ENCODE measurements at regions not wholly inside any gene's neighbourhood (a gene's known extent, or its start where the extent isn't known, plus 50 kb on each side); places are given as distances from the start of the nearest gene placed in this dataset.
"Not testable (repeated sequence)": the region's sequence is repeated elsewhere in the genome, so short reads cannot be mapped to it uniquely, and the experiment has no call there.

DNA sequence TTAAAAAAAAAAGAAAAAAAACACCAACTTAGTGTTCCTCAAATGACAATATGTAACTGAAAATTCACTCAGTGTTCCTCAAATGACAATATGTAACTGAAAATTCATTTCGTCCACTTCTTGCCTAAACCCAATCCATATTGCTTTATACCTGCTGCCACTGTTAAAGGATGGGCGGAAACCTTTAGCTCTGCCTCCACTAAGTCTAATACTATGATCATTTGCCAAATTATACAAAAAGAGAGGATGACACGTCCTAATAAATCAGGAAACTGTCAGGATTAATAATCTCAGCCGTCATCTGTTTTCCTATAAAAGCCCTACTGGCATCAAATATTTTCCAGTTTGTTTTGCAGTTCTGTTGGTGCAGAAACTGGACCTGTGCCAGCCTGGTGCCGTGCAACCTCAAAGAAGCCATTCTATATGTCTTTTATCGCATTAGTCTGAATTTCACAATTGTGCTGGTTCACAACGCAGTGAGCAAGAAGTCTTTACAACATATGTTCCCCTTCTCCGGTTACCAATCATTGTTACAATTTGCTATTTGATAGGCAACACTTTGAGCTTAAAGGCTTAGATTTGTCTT, 160.4 kb upstream of the KCNH8 start:
- no peak for DNase-seq

- no peak for DNase-seq
These were observed 161.2 kb upstream of the KCNH8 start for GRCh38 chr3:18987070-18987469.

DNA sequence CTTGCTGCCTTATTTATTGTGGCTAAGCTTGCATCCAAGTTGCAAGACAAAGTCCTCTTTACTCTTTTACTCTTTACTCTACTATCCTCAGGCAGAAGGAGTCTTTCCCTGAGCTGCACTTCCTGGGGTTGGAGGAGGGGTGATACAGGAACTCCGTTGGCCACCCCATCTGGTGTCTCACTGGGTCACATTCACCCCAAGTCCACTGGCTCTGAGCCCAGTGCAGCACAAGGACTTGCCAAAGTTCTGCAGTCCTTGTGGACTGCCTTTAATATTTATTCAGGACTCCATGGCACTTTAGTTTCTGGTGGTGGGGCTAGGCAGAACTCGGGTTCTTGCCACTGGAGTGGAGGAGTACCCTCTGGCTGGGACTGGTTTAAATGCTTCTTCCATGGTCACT, 165.4 kb upstream of the KCNH8 start:
- no peak for DNase-seq

- DNase-seq, result not testable (repeated sequence)
These were observed 172.2 kb upstream of the KCNH8 start for GRCh38 chr3:18976102-18976501.

- no peak for DNase-seq
These were observed 180.2 kb upstream of the KCNH8 start for GRCh38 chr3:18968120-18968519.

GRCh38 chr3:18965781-18966180, 182.5 kb upstream of the KCNH8 start:
- DNase-seq, result no peak

DNA sequence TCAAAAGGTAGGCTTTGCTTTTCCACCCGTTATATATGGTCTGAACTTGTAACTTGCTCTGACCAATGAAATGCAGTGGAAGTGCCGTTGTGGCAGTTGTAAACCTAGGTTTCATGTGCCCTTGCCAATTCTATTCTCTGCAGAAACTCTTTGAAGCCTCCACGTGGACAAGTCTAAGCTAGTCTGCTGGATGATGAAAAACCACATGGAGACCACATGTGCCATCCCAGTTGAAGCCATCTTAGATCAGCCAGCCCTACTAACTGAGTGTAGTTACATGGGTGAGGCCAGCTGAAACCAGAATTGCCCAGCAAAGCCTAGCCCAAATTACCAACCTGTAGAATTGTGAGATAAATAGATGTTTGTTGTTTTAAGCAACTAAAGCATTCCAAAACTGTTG, 183.7 kb upstream of the KCNH8 start:
- DNase-seq, result no peak

DNA sequence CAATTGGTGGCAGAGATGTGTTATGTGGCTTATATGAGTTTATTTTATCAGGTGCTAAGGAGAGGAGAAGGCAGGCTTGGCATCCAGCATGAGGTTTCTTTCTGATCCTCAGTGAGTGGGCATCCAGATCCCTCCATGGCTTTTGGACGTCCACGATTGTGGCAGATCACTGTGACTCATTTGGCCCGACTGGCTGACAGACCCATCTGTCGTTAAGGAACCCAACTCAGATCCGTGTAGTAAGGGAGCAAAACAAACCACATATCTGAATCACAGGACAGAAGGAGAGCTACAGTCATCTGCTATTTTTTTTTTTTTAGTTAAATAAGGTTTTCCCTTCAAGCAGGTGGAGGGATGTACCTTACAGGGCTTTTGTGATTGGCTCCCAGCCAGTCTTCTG, 197.0 kb upstream of the KCNH8 start:
- DNase-seq, result no peak

DNA sequence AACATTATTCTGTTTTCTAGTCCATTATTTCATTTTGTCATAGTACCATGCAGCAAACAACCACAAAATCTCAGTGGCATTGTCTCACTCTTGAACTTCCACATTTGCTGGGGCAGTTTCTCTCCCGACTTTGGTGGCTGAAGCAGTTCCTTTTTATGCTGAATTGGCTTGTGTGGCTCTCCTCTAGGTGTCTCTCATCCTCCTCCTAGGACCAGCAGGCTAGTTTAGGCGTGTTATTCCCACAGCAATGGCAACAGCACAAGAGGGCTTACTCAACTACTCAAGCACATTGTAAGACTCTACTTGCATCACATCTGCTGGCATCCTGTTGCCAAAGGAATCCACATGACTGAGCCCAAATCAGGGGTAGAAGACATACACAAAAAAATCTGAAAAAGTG, 201.8 kb upstream of the KCNH8 start:
- DNase-seq, result peak; percentile 40

DNA sequence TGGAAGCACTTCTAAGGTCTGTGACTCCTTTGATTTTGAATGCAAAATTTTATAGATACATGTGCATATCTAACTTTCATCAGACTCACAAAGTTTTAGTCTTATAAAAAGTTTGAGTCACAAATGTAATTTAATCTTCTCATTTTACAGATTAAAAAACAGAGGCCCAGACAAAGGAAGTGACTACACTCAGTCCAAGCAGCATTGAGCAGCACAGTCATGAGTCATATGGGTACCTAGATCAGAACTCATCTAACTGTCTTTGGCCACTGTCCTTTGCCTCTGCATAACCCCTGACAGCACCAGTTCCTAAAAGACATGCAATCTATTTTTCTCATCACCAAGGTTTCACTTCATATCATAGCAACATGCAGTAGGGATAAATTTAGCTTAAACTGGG, 210.7 kb upstream of the KCNH8 start:
- DNase-seq, result no peak

GRCh38 chr3:18919158-18919557, 229.2 kb upstream of the KCNH8 start:
- no peak for DNase-seq

DNA sequence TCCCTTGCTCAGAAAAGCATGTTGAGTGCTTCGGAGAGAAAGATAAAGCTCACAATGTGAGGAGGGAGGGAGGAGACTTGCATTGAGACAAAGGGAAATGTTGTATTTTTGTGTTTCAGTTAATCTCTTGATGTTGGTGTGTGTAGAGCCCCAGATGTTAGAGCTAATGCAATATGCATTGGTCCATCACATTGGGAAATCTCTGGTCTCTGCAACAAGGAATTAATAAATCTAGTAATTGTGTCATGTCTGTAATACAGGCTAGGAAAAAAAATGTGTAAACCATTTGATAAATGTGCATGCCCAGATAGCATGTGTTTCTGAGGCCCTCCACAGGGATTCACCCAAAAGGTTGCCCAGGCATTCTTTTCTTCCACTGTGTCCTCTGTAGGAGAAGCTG, 230.4 kb upstream of the KCNH8 start:
- DNase-seq, result no peak

DNA sequence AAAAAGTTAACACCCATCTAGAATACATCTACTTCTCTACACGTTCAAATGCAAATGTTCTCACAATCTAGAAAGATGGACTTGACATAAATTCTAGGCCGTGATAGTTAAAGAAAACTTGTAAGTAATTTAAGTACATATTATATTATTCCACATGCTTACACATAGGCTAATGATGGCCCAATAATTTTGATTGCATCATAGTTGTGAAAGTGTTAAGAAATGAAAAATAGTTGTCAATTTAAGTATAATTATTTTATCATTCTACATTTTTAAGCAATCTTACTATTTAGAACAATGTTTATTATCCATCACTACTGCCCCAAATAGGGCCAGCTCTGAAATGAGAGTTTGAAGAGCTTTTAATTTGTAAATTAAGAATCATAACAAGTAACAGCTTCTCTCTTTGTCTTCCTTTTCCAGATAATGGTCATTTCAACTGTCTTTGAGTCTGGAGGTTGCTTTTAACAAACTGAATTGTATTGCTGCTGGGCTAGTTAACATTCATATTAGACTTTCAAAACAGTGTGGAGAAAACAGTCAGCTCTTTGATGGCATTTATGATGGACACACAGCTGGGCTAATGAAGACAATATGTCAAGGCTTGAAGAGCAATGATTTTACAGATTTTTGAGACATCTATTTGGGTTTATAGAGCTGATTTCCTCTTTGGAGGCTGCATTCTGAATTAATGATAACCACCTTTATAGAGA, 246.1 kb upstream of the KCNH8 start:
- DNase-seq, result no peak

- DNase-seq, result no peak
These were observed 246.7 kb upstream of the KCNH8 start for GRCh38 chr3:18901571-18901970.

DNA sequence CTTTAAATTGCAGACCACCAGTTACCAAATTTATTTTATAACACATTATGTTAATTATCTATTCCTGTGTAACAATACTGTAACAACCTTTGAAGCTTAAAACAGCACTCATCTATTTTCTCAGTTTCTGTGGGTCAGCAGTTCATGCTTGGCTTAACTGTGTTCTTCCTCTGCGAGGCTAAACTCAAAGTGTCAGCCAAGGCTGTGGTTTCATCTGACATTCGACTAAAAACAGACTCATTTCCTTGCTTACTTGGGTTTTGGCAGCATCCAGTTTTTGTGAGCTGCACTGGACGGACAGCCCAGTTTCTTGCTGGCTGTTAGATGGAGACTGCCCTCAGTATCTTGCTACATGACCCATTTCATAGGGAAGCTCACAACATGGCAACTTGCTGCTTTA, 247.3 kb upstream of the KCNH8 start:
- DNase-seq, result no peak

- DNase-seq, result no peak
These were observed 249.4 kb upstream of the KCNH8 start for GRCh38 chr3:18898911-18899310.

- no peak for DNase-seq
These were observed 255.6 kb upstream of the KCNH8 start for GRCh38 chr3:18892756-18893155.

DNA sequence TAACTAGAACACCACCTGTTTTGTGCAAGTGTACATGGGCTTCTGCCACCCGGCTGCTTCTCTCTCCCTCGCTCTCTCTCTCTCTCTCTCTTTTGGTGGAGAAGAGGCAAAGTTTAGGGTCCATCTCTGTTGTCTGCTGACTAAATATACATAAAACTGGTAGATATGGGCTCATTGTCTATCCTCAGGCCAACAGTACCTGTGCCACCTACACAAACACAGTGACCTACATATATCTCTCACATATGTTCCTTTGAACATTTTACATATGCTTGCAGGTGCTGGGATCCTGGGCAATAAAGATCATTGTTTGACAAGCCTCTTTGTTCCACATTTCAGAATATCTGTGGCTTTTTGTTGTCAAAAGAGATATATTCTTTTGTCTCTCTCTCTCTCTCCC, 256.3 kb upstream of the KCNH8 start:
- DNase-seq, result no peak

- DNase-seq, result peak; percentile 51
These were observed 256.7 kb upstream of the KCNH8 start for GRCh38 chr3:18891641-18892040.

GRCh38 chr3:18890449-18890848, 257.9 kb upstream of the KCNH8 start:
- DNase-seq, result no peak

GRCh38 chr3:18888819-18889218, 259.5 kb upstream of the KCNH8 start:
- DNase-seq, result no peak

GRCh38 chr3:18888370-18888769, 259.9 kb upstream of the KCNH8 start:
- no peak for DNase-seq

DNA sequence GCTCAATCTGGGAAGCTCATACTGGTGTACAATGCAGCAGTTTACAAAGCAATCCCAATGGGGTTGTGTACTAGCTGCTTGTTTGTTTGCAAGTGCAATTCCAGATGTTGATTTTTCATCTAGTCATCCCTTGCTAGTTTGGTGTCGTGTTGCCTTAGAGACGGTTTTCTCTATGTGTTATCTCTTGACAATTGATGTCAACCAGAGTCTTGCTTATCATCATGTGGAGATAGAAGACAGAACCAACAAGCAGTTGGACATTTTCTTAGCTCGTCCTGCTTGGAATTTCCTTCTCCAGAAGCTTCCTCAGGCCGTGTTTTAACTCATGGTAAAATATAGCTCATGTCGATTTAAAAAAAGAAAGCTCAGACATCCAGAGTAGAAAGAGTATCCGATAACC, 262.0 kb upstream of the KCNH8 start:
- DNase-seq, result no peak

DNA sequence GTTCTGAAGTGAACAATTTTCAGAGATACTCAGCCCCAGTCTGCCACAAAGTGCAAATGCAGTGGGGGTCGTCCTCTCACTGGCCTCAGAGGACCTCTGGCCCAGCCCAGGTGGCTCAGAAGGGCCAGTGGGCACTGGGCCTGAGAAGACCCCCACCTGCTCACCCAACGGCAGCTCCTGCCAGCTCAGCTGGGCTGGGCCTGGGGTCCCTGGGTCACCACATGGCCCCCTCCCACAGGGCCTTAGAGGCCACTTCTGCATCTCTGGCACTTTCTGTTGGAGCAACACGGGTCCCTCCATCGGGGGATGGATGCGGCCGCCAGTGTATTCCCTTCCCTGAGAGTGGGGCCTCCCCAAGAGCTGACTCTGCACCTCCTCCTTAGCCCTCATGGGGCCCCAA, 262.7 kb upstream of the KCNH8 start:
- no peak for DNase-seq

- DNase-seq, result peak; percentile 39
These were observed 264.7 kb upstream of the KCNH8 start for GRCh38 chr3:18883571-18883970.

Data from GF-D8 (cell line).